Natural killer cell (primary cell): ENCODE measurements at regions not wholly inside any gene's neighbourhood (a gene's known extent, or its start where the extent isn't known, plus 50 kb on each side); places are given as distances from the start of the nearest gene placed in this dataset.

Experiments
- ATAC-seq, 3 donors: fragments of 150-1000 bp in 2 of 3; fragments of 200-7000 bp in 1 of 3; cut with Tn5 transposase; 1 replicate in 1 of 3; 2 replicates in 2 of 3; pipeline ENCODE4 v1.10.0; 2021; ENCODE audit warnings: mild to moderate bottlenecking in 2 of 3, moderate library complexity in 2 of 3
- DNase-seq, 2 donors: peaks; one replicate each; pipeline versions ENCODE4 v3.0.0 to v3.0.0-alpha.2; 2013 to 2021; ENCODE audit warnings: mixed read lengths in 1 of 2
- H3K27ac ChIP-seq: one replicate; pipeline ENCODE4 v1.5.1; 2013; ENCODE audit warnings: mild to moderate bottlenecking, low read length
- H3K27me3 ChIP-seq: one replicate; pipeline ENCODE4 v1.6.1; 2013; ENCODE audit warnings: low read length; ENCODE audit not compliant: control insufficient read depth, insufficient read depth
- H3K36me3 ChIP-seq: one replicate; pipeline ENCODE4 v1.6.1; 2013; ENCODE audit warnings: low read length; ENCODE audit not compliant: control insufficient read depth, insufficient read depth
- H3K4me1 ChIP-seq: one replicate; pipeline ENCODE4 v1.6.1; 2013; ENCODE audit warnings: low read length; ENCODE audit not compliant: control insufficient read depth, insufficient read depth
- H3K4me3 ChIP-seq: one replicate; pipeline ENCODE4 v1.5.1; 2013; ENCODE audit warnings: low read length
- H3K9me3 ChIP-seq: one replicate; pipeline ENCODE4 v1.6.1; 2013; ENCODE audit warnings: low read length; ENCODE audit not compliant: control insufficient read depth, insufficient read depth
- H3K27ac Mint-ChIP-seq, 2 donors: one replicate each; pipeline ENCODE4 v1.8.0; 2022; ENCODE audit warnings: mild to moderate bottlenecking in 2 of 2, mixed read lengths in 2 of 2, moderate library complexity in 1 of 2
- H3K27me3 Mint-ChIP-seq, 2 donors: one replicate each; pipeline ENCODE4 v1.8.0; 2022; ENCODE audit warnings: low read depth in 2 of 2, mixed read lengths in 2 of 2
- H3K36me3 Mint-ChIP-seq: one replicate; pipeline ENCODE4 v1.8.0; 2022; ENCODE audit warnings: mixed read lengths
- H3K4me1 Mint-ChIP-seq, 2 donors: one replicate each; pipeline ENCODE4 v1.8.0; 2022; ENCODE audit warnings: mixed read lengths in 2 of 2
- H3K4me3 Mint-ChIP-seq: one replicate; pipeline ENCODE4 v1.8.0; 2022; ENCODE audit warnings: mild to moderate bottlenecking, moderate library complexity, mixed read lengths
- H3K9me3 Mint-ChIP-seq, 2 donors: one replicate each; pipeline ENCODE4 v1.8.0; 2022; ENCODE audit warnings: mixed read lengths in 2 of 2
- WGBS: methylation state at CpG from one replicate; pipeline ENCODE4 v1.1.7; 2013; ENCODE audit warnings: missing lambda C conversion rate; ENCODE audit not compliant: insufficient coverage; 5-methylcytosine and 5-hydroxymethylcytosine counted together
- intact Hi-C: fragments of 100-400 bp; cut with micrococcal nuclease; formaldehyde crosslinking; loops from one replicate; pipeline ENCODE4 v1.14.2; 2022
- TF ChIP-seq, protein P1 (sequence below): fragments of 200-600 bp; IDR thresholded peaks from one replicate; pipeline ENCODE4 v1.8.0; 2022; ENCODE audit warnings: antibody characterized with exemption

DNA sequence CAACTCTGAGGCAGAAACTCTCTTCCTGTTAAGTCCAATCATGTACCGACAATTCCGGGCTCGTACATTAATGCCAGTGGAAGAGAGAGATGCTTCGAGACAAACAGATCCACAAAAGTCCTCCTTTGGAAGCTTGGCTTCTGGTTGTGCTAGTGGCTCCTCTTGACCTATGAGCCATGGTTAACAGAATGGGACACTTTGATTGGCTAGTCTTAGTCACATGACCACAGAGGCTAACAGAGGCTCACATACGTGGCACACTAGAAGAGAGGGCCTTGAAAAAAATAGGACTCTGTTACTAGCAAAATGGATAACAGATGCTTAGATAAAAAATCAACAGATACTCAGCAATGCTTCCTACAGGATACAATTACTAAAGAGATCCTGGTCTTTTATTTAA, 1211.9 kb upstream of the GYPC start:
- peaks cover 9% of the 10 kb centered on the region for H3K9me3 ChIP-seq
- 90% methylated on average over 5 of the region's 5 CpGs for WGBS
- Mint-ChIP-seq H3K36me3 (no peaks in the 10 kb centered on the region), H3K4me3 (no peak overlapping the region), H3K27ac (no peak overlapping the region), H3K9me3 (peaks cover 12 to 15% of the 10 kb centered on the region in 2 donors), H3K27me3 (no peaks in the 10 kb centered on the region), H3K4me1 (no peaks in the 10 kb centered on the region)
- no peaks in the 10 kb centered on the region for H3K36me3 ChIP-seq
- TF ChIP-seq, protein P1, sequence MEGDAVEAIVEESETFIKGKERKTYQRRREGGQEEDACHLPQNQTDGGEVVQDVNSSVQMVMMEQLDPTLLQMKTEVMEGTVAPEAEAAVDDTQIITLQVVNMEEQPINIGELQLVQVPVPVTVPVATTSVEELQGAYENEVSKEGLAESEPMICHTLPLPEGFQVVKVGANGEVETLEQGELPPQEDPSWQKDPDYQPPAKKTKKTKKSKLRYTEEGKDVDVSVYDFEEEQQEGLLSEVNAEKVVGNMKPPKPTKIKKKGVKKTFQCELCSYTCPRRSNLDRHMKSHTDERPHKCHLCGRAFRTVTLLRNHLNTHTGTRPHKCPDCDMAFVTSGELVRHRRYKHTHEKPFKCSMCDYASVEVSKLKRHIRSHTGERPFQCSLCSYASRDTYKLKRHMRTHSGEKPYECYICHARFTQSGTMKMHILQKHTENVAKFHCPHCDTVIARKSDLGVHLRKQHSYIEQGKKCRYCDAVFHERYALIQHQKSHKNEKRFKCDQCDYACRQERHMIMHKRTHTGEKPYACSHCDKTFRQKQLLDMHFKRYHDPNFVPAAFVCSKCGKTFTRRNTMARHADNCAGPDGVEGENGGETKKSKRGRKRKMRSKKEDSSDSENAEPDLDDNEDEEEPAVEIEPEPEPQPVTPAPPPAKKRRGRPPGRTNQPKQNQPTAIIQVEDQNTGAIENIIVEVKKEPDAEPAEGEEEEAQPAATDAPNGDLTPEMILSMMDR, result no peak
- H3K4me3 ChIP-seq, result no peak overlapping the region
- no peak for DNase-seq
- H3K4me1 ChIP-seq, result no peaks in the 10 kb centered on the region
- no peaks in the 10 kb centered on the region for H3K27me3 ChIP-seq
- H3K27ac ChIP-seq, result no peak overlapping the region
- intact Hi-C loops, result no loop called here
- no peak for ATAC-seq

DNA sequence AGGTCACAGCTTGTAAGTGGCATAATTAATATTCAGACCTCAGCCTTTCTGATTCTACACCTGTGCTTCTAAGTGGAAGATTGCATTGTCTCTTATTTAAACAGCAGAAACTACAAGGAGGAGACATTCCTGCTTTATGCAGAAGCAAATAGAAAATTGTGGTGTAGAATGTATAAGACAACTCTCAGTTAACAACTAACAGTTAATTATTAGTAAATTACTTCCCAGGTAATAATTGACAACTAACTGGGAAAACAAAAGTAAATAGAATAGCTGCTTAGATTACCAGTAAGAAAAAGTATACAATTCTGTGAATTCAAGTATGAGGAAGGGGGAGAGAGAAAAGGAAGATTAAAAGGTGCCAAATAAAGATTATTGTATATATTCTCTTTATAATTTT, 1210.5 kb upstream of the GYPC start:
- Mint-ChIP-seq H3K4me3 (no peak overlapping the region), H3K9me3 (peaks cover 14 to 18% of the 10 kb centered on the region in 2 donors), H3K36me3 (no peaks in the 10 kb centered on the region), H3K4me1 (no peaks in the 10 kb centered on the region), H3K27ac (no peak overlapping the region), H3K27me3 (no peaks in the 10 kb centered on the region)
- ATAC-seq, result no peak
- Histone ChIP-seq H3K4me1 (no peaks in the 10 kb centered on the region), H3K27me3 (no peaks in the 10 kb centered on the region), H3K4me3 (no peak overlapping the region), H3K36me3 (no peaks in the 10 kb centered on the region), H3K27ac (no peak overlapping the region), H3K9me3 (peaks cover 9% of the 10 kb centered on the region)
- TF ChIP-seq, protein P1, result no peak
- DNase-seq, result no peak
- intact Hi-C loops, result no loop called here

DNA sequence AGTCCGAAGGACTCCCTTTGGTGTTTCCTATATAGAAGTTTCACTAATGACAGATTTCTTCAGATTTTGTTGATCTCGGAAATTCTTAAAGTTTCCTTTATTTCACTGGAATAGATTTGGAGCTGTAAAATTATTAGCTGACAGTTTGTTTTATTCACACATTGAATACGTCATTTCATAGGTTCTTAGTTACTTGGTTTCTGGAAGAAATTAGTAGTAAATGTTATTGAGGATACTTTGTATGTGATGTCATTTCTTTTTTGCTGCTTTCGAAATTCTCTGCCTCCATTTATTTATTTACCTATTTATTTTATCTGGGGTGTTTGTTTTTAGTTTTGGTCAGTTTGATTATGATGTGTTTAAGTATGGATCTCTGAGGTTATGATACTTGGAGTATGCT, 1205.9 kb upstream of the GYPC start:
- intact Hi-C loops, result no loop called here

DNA sequence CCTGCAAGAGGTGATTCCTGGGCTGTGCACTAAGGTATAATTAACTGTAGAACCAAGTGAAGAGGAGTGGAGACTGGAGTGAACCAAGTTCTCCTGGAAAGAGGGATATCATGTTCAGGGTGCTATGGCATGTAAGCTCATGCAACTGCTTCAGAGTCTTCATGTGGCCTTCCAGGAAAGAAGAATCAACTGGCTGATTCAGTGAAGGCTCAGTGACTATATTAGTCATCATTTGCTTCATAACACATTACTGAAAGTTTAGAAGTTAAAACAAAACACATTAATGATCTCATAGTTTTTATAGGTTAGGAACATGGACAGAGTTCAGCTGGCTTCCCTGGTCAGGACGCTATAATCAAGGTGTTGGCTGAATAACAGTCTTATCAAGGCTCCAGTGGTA, 1200.8 kb upstream of the GYPC start:
- 44% methylated on average over 1 of the region's 1 CpG for WGBS
- intact Hi-C loops, result no loop called here
- Histone ChIP-seq H3K4me1 (no peaks in the 10 kb centered on the region), H3K9me3 (no peaks in the 10 kb centered on the region), H3K36me3 (no peaks in the 10 kb centered on the region), H3K27ac (no peak overlapping the region), H3K27me3 (no peaks in the 10 kb centered on the region), H3K4me3 (no peak overlapping the region)
- Mint-ChIP-seq H3K27ac (no peak overlapping the region), H3K4me1 (no peaks in the 10 kb centered on the region), H3K4me3 (no peak overlapping the region), H3K9me3 (peaks cover 13 to 25% of the 10 kb centered on the region in 2 donors), H3K27me3 (no peaks in the 10 kb centered on the region), H3K36me3 (no peaks in the 10 kb centered on the region)
- ATAC-seq (no peak), DNase-seq (no peak)
- TF ChIP-seq, protein P1, result no peak

More for the DNA sequence above, 1205.9 kb upstream of the GYPC start:
- no peaks in the 10 kb centered on the region for H3K4me1 Mint-ChIP-seq
- H3K27me3 ChIP-seq, result no peaks in the 10 kb centered on the region
- H3K27ac Mint-ChIP-seq, result no peak overlapping the region
- DNase-seq (no peak), ATAC-seq (no peak)
- no peak overlapping the region for H3K27ac ChIP-seq
- no peaks in the 10 kb centered on the region for H3K36me3 Mint-ChIP-seq
- H3K9me3 Mint-ChIP-seq, result peaks cover 14 to 18% of the 10 kb centered on the region in 2 donors
- no peak overlapping the region for H3K4me3 ChIP-seq
- no peaks in the 10 kb centered on the region for H3K4me1 ChIP-seq
- no peak overlapping the region for H3K4me3 Mint-ChIP-seq
- no CpG with 5 or more reads among the region's 4 CpGs for WGBS
- H3K36me3 ChIP-seq, result no peaks in the 10 kb centered on the region
- TF ChIP-seq, protein P1, result no peak
- H3K9me3 ChIP-seq, result no peaks in the 10 kb centered on the region
- H3K27me3 Mint-ChIP-seq, result no peaks in the 10 kb centered on the region
